Uterus (tissue), 2 donors: ENCODE measurements at regions not wholly inside any gene's neighbourhood (a gene's known extent, or its start where the extent isn't known, plus 50 kb on each side); places are given as distances from the start of the nearest gene placed in this dataset.

Experiments
- POLR2A ChIP-seq, 2 donors: fragments of 450-650 bp; IDR thresholded peaks; one replicate each; pipeline ENCODE4 v1.6.1; 2016; ENCODE audit warnings: antibody characterized with exemption in 2 of 2, mild to moderate bottlenecking in 1 of 2, moderate library complexity in 1 of 2
- TF ChIP-seq, protein P1 (sequence below), 4 experiments: fragments of 200-600 bp in 2 of 4; fragments of 450-650 bp in 2 of 4; sonication (generic) in 2 of 4; IDR thresholded peaks; one replicate each; pipeline ENCODE4 v1.5.1; 2016 to 2019; ENCODE audit warnings: antibody characterized with exemption in 4 of 4, mild to moderate bottlenecking in 2 of 4, moderate library complexity in 1 of 4

- TF ChIP-seq, protein P1, sequence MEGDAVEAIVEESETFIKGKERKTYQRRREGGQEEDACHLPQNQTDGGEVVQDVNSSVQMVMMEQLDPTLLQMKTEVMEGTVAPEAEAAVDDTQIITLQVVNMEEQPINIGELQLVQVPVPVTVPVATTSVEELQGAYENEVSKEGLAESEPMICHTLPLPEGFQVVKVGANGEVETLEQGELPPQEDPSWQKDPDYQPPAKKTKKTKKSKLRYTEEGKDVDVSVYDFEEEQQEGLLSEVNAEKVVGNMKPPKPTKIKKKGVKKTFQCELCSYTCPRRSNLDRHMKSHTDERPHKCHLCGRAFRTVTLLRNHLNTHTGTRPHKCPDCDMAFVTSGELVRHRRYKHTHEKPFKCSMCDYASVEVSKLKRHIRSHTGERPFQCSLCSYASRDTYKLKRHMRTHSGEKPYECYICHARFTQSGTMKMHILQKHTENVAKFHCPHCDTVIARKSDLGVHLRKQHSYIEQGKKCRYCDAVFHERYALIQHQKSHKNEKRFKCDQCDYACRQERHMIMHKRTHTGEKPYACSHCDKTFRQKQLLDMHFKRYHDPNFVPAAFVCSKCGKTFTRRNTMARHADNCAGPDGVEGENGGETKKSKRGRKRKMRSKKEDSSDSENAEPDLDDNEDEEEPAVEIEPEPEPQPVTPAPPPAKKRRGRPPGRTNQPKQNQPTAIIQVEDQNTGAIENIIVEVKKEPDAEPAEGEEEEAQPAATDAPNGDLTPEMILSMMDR (IDR thresholded peaks at IDR 0.05), result no peak
- no peak for TF ChIP-seq POLR2A (IDR thresholded peaks at IDR 0.05)
Measured at GRCh38 chr20:40525351-40525750, 163.7 kb downstream of the MAFB start.
